ENCODE measurements at regions not wholly inside any gene's neighbourhood (a gene's known extent, or its start where the extent isn't known, plus 50 kb on each side); places are given as distances from the start of the nearest gene placed in this dataset.

DNA sequence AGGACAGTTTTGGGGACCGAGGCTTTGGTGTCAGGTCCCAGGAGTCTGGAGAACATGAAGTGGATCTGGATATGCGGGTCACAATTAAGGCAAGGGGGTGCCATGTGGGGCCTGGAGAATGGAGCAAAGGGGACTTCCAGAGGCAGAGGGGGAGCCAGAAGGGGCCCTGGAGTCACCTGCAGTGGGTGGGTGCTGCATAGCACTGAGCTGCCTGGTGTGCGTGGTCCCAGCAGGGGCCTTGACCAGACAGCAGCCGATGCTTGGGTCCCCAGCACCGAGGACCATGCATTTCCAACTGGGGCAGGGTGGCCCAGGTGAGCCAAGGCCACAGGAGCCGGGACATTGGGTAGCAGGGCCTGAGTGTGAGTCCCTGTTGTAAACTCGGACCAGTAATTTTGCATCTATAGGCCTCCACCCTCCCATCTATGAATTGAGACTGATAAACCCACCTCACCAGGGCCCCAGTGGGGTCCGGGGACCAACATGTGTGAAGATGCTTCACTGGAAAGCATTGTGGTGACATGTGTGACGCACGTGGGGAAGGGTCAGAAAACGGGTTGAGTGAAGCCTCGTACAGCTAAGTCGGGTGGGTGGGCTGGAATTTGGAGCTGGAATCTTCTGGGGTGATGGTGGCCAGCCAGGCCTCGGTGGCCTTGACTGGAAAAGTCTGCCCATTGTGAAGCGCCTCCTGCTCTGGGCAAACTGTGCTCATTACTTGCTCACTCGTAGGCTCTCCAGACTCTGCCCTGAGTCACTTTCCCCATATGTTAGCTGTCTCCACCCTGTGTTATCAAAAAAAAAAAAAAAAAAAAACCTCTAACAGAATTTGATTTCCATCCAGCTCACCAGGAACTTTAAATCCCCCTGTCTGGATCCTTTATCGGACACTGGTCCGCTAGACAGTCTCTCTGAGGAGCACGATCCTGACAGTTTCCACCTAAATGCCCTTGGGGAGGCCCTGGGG is 90.5 kb upstream of the ZNF469 start:
- TF ChIP-seq, protein P1, sequence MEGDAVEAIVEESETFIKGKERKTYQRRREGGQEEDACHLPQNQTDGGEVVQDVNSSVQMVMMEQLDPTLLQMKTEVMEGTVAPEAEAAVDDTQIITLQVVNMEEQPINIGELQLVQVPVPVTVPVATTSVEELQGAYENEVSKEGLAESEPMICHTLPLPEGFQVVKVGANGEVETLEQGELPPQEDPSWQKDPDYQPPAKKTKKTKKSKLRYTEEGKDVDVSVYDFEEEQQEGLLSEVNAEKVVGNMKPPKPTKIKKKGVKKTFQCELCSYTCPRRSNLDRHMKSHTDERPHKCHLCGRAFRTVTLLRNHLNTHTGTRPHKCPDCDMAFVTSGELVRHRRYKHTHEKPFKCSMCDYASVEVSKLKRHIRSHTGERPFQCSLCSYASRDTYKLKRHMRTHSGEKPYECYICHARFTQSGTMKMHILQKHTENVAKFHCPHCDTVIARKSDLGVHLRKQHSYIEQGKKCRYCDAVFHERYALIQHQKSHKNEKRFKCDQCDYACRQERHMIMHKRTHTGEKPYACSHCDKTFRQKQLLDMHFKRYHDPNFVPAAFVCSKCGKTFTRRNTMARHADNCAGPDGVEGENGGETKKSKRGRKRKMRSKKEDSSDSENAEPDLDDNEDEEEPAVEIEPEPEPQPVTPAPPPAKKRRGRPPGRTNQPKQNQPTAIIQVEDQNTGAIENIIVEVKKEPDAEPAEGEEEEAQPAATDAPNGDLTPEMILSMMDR (IDR thresholded peaks at IDR 0.05) = no peak
- TF ChIP-seq EZH2 (IDR thresholded peaks at IDR 0.05) = no peak
